Uterus (tissue), 2 donors: ENCODE measurements at regions not wholly inside any gene's neighbourhood (a gene's known extent, or its start where the extent isn't known, plus 50 kb on each side); places are given as distances from the start of the nearest gene placed in this dataset.

Source experiments
- POLR2A ChIP-seq, 2 donors: fragments of 450-650 bp; IDR thresholded peaks; one replicate each; pipeline ENCODE4 v1.6.1; 2016; ENCODE audit warnings: antibody characterized with exemption in 2 of 2, mild to moderate bottlenecking in 1 of 2, moderate library complexity in 1 of 2
- TF ChIP-seq, protein P1 (sequence below), 4 experiments: fragments of 200-600 bp in 2 of 4; fragments of 450-650 bp in 2 of 4; sonication (generic) in 2 of 4; IDR thresholded peaks; one replicate each; pipeline ENCODE4 v1.5.1; 2016 to 2019; ENCODE audit warnings: antibody characterized with exemption in 4 of 4, mild to moderate bottlenecking in 2 of 4, moderate library complexity in 1 of 4

DNA sequence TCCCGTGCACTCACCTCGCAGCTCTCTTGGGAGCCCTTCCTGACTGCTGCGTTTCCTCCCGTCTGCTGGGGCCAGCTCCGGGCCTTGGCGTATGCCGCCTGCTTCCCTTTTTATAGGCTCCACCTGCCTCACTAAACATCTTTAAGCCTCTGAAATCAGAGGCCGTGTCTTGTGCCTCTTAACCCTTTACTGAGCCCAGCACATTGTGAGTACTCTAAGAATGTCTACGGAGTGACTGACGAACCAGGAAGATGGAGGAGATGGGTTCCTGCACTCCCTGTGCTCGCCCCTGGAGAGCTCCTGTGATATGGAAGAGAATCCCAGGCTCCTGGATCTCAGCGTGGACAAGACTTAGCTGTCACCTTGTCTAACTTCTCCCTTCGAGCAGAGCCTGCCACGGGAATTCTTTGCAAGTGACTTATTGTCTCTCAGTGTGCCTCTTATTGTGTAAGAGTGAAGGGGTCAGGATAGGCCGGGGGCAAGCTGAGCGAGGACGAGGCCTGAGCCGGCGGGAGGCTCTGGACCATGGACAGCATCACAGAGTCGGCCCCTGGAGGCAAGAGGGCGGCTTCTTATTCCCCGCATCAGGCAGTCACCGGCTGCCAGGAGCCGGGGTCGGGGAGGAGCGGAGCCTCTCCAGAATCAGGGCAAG is 70.9 kb upstream of the CCDC167 start:
- TF ChIP-seq, protein P1, sequence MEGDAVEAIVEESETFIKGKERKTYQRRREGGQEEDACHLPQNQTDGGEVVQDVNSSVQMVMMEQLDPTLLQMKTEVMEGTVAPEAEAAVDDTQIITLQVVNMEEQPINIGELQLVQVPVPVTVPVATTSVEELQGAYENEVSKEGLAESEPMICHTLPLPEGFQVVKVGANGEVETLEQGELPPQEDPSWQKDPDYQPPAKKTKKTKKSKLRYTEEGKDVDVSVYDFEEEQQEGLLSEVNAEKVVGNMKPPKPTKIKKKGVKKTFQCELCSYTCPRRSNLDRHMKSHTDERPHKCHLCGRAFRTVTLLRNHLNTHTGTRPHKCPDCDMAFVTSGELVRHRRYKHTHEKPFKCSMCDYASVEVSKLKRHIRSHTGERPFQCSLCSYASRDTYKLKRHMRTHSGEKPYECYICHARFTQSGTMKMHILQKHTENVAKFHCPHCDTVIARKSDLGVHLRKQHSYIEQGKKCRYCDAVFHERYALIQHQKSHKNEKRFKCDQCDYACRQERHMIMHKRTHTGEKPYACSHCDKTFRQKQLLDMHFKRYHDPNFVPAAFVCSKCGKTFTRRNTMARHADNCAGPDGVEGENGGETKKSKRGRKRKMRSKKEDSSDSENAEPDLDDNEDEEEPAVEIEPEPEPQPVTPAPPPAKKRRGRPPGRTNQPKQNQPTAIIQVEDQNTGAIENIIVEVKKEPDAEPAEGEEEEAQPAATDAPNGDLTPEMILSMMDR (IDR thresholded peaks at IDR 0.05): no peak
- TF ChIP-seq POLR2A (IDR thresholded peaks at IDR 0.05): no peak
